ENCODE measurements at regions not wholly inside any gene's neighbourhood (a gene's known extent, or its start where the extent isn't known, plus 50 kb on each side); places are given as distances from the start of the nearest gene placed in this dataset.

DNA sequence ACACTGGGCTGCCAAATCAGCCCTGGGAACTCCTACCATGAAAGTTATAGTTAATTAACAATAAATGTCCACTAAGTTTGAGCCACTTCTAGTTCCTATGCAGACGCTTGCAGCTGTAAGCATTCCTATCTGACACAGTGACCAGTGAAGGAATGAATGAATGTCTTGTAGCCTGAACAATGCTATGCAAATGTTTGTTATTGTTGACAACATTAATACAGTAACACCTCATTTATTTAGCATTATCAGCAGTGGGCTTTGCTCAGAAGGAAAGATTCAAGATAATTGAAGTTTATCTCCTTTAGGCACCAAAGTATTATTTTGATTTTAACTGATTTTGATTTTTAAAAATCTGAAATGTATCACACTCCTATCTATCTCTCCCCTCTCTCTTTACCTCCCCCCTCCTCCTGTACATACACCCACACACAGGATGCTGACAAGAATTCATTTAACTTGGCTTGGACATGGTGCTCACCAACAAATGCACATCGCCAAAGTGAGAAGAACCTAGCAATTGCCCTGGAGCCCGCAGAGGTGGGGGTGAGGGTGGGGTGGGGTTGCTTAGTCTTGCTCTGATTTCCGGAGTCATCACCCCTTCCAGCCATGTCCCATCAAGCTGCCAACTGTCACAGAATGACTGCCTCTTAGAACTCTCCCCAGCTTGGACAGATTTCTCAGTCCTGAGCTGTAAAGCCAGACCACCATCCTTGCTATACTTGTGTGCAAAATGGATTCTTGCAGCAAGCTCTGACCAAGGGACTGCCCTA lies 215.3 kb upstream of the CSF3R start:
- no peak for TF ChIP-seq CTCF (conservative IDR thresholded peaks at IDR 0.05)
- TF ChIP-seq ZFX (IDR thresholded peaks at IDR 0.05): no peak
- H3K27ac ChIP-seq: no peak overlapping the region

DNA sequence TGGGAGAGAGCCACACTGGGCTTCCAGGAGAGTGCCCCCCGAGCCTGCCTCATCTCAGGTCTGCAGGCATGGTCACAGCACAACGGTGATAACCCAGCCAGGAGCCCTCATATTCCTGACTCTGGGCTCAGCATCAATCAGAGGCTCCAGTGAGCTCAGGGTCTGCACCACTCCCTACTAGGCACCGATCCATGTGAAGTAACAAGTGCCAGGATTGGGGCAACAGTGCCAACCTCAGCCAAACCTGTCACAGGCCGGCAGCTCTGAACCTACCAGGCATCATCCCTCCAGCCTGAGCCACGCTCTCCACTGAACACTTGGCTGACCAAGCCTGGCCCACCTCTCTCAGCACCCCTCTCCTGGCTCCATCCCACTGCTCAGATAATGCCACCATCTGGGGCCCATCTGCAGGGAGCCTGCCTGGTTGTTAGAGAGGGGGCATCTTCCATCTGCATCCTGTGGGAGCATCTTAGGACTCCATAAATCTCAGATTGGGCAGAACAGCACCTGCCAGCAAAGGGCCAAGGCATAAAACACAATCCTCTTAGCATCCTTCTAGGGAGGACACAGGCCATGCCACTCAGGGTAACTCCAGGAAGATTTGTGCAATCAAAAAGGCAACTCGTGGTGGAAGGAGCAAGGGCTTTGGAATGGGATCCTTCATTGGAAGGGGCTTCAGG lies 213.7 kb upstream of the CSF3R start:
- TF ChIP-seq CTCF (conservative IDR thresholded peaks at IDR 0.05) (no peak), ZFX (IDR thresholded peaks at IDR 0.05) (no peak)
- H3K27ac ChIP-seq: no peak overlapping the region

DNA sequence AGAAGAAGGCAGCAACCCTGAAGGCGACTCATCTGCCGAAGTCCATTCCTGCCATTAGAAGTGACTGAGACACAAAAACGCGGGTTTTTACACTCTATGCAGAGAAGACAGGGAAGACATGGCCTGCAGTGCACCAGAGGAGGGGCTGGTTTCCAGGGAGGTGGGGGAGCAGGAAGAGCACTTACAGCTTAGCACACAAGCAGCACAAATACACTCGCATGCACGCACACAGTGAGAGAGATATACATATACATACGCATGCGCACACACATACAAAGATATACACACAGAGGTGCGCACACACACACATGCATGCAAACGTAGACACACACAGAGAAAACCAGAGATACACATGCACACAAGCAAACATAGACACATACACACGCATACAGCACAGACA lies 210.9 kb upstream of the CSF3R start:
- TF ChIP-seq CTCF (conservative IDR thresholded peaks at IDR 0.05): no peak
- no peak for TF ChIP-seq ZFX (IDR thresholded peaks at IDR 0.05)
- H3K27ac ChIP-seq: no peak overlapping the region

DNA sequence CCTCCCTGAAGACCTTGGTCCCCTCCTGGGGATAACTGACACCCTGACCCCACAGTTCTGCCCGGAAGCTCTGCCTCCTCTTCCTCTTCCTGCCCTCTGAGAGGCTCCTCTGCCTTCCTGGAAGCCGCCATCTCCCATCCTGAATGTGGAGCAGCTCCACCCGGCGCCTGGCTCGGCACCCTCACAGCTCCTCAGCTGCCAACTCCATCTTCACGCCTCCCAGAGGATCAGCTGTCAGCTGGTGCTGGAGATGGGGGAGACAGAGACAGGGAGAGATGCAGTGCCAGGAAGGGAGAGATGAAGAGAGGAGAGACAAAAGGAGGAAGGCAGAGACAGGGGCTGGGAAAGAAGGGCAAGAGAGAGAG lies 210.4 kb upstream of the CSF3R start:
- no peak for TF ChIP-seq CTCF (conservative IDR thresholded peaks at IDR 0.05)
- TF ChIP-seq ZFX (IDR thresholded peaks at IDR 0.05): no peak
- H3K27ac ChIP-seq: no peak overlapping the region

DNA sequence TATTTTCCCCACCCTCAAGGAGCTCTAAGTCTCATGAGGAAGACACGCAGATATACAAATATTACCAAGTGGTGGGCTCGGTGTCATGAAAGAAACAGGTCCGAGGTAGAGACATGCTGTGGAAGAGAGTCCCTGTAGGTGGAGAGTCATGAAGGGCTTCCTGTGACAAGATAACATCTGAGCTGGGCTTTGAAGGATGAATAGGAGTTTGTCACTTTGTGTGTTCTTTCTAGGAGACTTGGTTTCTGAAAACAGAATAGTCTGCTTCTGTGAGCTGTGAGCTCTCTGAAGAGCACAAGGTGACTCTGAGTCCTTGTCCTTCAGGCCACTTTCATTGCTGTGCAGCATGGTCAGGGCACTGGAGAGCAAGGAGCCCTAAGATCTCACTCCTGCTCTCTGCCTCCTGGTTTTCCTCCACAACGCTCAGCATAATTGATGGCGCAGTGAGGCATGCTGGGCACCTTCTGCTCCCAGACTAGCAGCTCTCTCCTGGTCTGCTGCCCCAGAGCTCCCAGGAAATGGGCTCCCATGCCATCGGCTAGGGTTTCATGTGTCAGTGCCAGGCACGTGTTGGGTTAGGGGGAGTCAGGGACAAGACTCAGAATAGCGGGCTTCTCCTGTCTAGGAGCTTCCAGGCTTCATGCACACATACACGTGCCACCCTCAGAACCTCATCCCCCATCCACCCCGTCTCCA lies 209.9 kb upstream of the CSF3R start:
- TF ChIP-seq ZFX (IDR thresholded peaks at IDR 0.05): no peak
- TF ChIP-seq CTCF (conservative IDR thresholded peaks at IDR 0.05): no peak
- H3K27ac ChIP-seq: no peak overlapping the region

DNA sequence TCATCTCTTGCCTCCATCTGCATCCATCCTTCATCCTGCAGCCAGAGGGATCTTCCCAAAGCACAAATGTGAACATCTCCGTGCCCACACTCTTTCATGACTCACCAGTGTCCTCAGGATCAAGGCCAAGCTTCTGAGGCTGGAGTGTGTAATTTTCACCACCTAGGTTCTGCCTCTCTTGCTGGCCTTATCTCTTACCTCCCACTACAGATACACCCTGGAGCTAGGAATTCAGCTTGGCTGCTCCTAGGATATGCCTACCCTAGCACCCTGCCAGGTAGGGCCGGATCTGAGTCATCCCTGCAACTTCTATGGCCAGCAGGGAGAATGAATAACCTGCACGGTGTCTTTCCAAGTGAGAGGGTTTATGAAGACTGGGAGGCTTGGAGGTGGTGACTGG lies 208.7 kb upstream of the CSF3R start:
- TF ChIP-seq ZFX (IDR thresholded peaks at IDR 0.05) (no peak), CTCF (conservative IDR thresholded peaks at IDR 0.05) (no peak)
- no peak overlapping the region for H3K27ac ChIP-seq

- TF ChIP-seq CTCF (conservative IDR thresholded peaks at IDR 0.05): no peak
- TF ChIP-seq ZFX (IDR thresholded peaks at IDR 0.05): no peak
Observed at GRCh38 chr1:36689992-36690391, 207.3 kb upstream of the CSF3R start.

More at GRCh38 chr1:36689992-36690391, 207.3 kb upstream of the CSF3R start:
- H3K27ac ChIP-seq: no peak overlapping the region

All from C4-2B (cell line).